ENCODE measurements at regions not wholly inside any gene's neighbourhood (a gene's known extent, or its start where the extent isn't known, plus 50 kb on each side); places are given as distances from the start of the nearest gene placed in this dataset.

GRCh38 chr13:58059624-58060023, 428.1 kb downstream of the PCDH17 start:
- ChIA-PET RAD21 (ENCODE audit: unreplicated experiment) (no interaction called here), POLR2A (no interaction called here), SMC1A (ENCODE audit: uncharacterized antibody, unreplicated experiment) (interaction anchor here (0.6 to 0.9 kb wide), 2 partner anchors 13 to 59 kb away, joined by 3 to 4 read pairs; no protein-coding TSS in a partner anchor), CTCF (no interaction called here)
- no peaks in the 10 kb centered on the region for H3K36me3 ChIP-seq (ENCODE audit: control insufficient read depth in 2 of 2, insufficient read depth in 2 of 2, low read length in 1 of 2)
- H3K4me1 ChIP-seq (ENCODE audit: control insufficient read depth, insufficient read depth, low read length), result no peaks in the 10 kb centered on the region
- no peaks in the 10 kb centered on the region for H3K79me2 ChIP-seq (ENCODE audit: control insufficient read depth, insufficient read depth, low read length)
- FAIRE-seq (no peak), DNase-seq (ENCODE audit: low read depth, low spot score) (no peak), ATAC-seq (no peak)
- WGBS (ENCODE audit: insufficient coverage, insufficient replicate concordance, low lambda C conversion rate, missing lambda C conversion rate), result 0% methylated on average over 1 of the region's 1 CpG
- H3K4me2 ChIP-seq (ENCODE audit: control insufficient read depth, insufficient read depth), result no peak overlapping the region
- TF ChIP-seq RB1 (IDR thresholded peaks at IDR 0.05; ENCODE audit: borderline replicate concordance), result no peak
- TF ChIP-seq MTA3 (IDR thresholded peaks at IDR 0.05; ENCODE audit: borderline replicate concordance, low read length), result no peak
- no peak for TF ChIP-seq EP300 (IDR thresholded peaks at IDR 0.05; ENCODE audit: borderline replicate concordance in 1 of 2, control insufficient read depth in 1 of 2, low read depth in 2 of 2, low read length in 2 of 2)
- no peak for TF ChIP-seq SREBF1 (IDR thresholded peaks at IDR 0.05; ENCODE audit: low read length)
- TF ChIP-seq, protein P1, sequence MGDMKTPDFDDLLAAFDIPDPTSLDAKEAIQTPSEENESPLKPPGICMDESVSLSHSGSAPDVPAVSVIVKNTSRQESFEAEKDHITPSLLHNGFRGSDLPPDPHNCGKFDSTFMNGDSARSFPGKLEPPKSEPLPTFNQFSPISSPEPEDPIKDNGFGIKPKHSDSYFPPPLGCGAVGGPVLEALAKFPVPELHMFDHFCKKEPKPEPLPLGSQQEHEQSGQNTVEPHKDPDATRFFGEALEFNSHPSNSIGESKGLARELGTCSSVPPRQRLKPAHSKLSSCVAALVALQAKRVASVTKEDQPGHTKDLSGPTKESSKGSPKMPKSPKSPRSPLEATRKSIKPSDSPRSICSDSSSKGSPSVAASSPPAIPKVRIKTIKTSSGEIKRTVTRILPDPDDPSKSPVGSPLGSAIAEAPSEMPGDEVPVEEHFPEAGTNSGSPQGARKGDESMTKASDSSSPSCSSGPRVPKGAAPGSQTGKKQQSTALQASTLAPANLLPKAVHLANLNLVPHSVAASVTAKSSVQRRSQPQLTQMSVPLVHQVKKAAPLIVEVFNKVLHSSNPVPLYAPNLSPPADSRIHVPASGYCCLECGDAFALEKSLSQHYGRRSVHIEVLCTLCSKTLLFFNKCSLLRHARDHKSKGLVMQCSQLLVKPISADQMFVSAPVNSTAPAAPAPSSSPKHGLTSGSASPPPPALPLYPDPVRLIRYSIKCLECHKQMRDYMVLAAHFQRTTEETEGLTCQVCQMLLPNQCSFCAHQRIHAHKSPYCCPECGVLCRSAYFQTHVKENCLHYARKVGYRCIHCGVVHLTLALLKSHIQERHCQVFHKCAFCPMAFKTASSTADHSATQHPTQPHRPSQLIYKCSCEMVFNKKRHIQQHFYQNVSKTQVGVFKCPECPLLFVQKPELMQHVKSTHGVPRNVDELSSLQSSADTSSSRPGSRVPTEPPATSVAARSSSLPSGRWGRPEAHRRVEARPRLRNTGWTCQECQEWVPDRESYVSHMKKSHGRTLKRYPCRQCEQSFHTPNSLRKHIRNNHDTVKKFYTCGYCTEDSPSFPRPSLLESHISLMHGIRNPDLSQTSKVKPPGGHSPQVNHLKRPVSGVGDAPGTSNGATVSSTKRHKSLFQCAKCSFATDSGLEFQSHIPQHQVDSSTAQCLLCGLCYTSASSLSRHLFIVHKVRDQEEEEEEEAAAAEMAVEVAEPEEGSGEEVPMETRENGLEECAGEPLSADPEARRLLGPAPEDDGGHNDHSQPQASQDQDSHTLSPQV (IDR thresholded peaks at IDR 0.05), result no peak
- no peak for TF ChIP-seq ZBED1 (IDR thresholded peaks at IDR 0.05; ENCODE audit: borderline replicate concordance)
- TF ChIP-seq, protein P2, sequence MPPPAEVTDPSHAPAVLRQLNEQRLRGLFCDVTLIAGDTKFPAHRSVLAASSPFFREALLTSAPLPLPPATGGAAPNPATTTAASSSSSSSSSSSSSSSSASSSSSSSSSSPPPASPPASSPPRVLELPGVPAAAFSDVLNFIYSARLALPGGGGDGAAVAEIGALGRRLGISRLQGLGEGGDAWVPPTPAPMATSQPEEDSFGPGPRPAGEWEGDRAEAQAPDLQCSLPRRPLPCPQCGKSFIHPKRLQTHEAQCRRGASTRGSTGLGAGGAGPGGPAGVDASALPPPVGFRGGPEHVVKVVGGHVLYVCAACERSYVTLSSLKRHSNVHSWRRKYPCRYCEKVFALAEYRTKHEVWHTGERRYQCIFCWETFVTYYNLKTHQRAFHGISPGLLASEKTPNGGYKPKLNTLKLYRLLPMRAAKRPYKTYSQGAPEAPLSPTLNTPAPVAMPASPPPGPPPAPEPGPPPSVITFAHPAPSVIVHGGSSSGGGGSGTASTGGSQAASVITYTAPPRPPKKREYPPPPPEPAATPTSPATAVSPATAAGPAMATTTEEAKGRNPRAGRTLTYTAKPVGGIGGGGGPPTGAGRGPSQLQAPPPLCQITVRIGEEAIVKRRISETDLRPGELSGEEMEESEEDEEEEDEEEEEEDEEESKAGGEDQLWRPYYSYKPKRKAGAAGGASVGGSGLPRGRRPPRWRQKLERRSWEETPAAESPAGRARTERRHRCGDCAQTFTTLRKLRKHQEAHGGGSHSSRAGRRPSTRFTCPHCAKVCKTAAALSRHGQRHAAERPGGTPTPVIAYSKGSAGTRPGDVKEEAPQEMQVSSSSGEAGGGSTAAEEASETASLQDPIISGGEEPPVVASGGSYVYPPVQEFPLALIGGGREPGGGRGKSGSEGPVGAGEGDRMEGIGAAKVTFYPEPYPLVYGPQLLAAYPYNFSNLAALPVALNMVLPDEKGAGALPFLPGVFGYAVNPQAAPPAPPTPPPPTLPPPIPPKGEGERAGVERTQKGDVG (CRISPR knock-in tag; IDR thresholded peaks at IDR 0.05), result no peak
- no peak for TF ChIP-seq WRNIP1 (IDR thresholded peaks at IDR 0.05; ENCODE audit: borderline replicate concordance, low read depth, low read length)
- TF ChIP-seq ZNF217 (IDR thresholded peaks at IDR 0.05), result no peak
- TF ChIP-seq, protein P3, sequence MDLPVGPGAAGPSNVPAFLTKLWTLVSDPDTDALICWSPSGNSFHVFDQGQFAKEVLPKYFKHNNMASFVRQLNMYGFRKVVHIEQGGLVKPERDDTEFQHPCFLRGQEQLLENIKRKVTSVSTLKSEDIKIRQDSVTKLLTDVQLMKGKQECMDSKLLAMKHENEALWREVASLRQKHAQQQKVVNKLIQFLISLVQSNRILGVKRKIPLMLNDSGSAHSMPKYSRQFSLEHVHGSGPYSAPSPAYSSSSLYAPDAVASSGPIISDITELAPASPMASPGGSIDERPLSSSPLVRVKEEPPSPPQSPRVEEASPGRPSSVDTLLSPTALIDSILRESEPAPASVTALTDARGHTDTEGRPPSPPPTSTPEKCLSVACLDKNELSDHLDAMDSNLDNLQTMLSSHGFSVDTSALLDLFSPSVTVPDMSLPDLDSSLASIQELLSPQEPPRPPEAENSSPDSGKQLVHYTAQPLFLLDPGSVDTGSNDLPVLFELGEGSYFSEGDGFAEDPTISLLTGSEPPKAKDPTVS (IDR thresholded peaks at IDR 0.05; ENCODE audit: low read depth, low read length), result no peak
- in situ Hi-C loops (cut with MboI) (no loop called here), intact Hi-C loops (cut with micrococcal nuclease; ENCODE audit: unreplicated experiment) (no loop called here)
- H3K9me3 ChIP-seq (replicated peaks; ENCODE audit: control insufficient read depth, insufficient read depth, low read length), result no peaks in the 10 kb centered on the region
- H3K27ac ChIP-seq (ENCODE audit: control insufficient read depth, insufficient read depth), result no peak overlapping the region
- no peak overlapping the region for H3K4me3 ChIP-seq
- no TSS peak for BruUV-seq (replicated peaks)
- H3K9ac ChIP-seq (ENCODE audit: control insufficient read depth, insufficient read depth, low read length), result no peak overlapping the region
- no peaks in the 10 kb centered on the region for H4K20me1 ChIP-seq (ENCODE audit: control insufficient read depth, insufficient read depth)
- no peaks in the 10 kb centered on the region for H3K27me3 ChIP-seq (replicated peaks in 1 of 2; ENCODE audit: control insufficient read depth in 2 of 2, insufficient read depth in 2 of 2, low read length in 1 of 2)
- no peak overlapping the region for H2AFZ ChIP-seq (ENCODE audit: control insufficient read depth, low read depth, low read length)
